Fibroblast of skin of scalp (primary cell): ENCODE measurements at regions not wholly inside any gene's neighbourhood (a gene's known extent, or its start where the extent isn't known, plus 50 kb on each side); places are given as distances from the start of the nearest gene placed in this dataset.
"Not testable (repeated sequence)": the region's sequence is repeated elsewhere in the genome, so short reads cannot be mapped to it uniquely, and the experiment has no call there.

ENCODE experiments used
- DNase-seq: peaks from one replicate; pipeline ENCODE4 v3.0.0-alpha.2; 2013

- DNase-seq: no peak
Measured at GRCh38 chr3:64792445-64792844, 104.6 kb upstream of the ADAMTS9 start.

GRCh38 chr3:64789111-64789510 is 101.3 kb upstream of the ADAMTS9 start:
- DNase-seq: no peak

GRCh38 chr3:64783200-64783599 is 95.4 kb upstream of the ADAMTS9 start:
- DNase-seq: no peak

GRCh38 chr3:64780923-64781322 is 93.1 kb upstream of the ADAMTS9 start:
- DNase-seq: not testable (repeated sequence)

- DNase-seq: no peak
Measured at GRCh38 chr3:64773137-64773536, 85.3 kb upstream of the ADAMTS9 start.

- DNase-seq: peak; percentile 25
Measured at GRCh38 chr3:64766440-64766839, 78.6 kb upstream of the ADAMTS9 start.

GRCh38 chr3:64765947-64766346 is 78.1 kb upstream of the ADAMTS9 start:
- no peak for DNase-seq

- no peak for DNase-seq
Measured at GRCh38 chr3:64764386-64764929, 76.7 kb upstream of the ADAMTS9 start.

- DNase-seq: no peak
Measured at GRCh38 chr3:64763980-64764379, 76.2 kb upstream of the ADAMTS9 start.

- DNase-seq: no peak
Measured at GRCh38 chr3:64761729-64762128, 73.9 kb upstream of the ADAMTS9 start.

- DNase-seq: no peak
Measured at GRCh38 chr3:64760258-64760657, 72.5 kb upstream of the ADAMTS9 start.

GRCh38 chr3:64759811-64760210 is 72.0 kb upstream of the ADAMTS9 start:
- DNase-seq: no peak

- no peak for DNase-seq
Measured at GRCh38 chr3:64756398-64756986, 68.7 kb upstream of the ADAMTS9 start.

- DNase-seq: no peak
Measured at GRCh38 chr3:64748244-64748904, 60.6 kb upstream of the ADAMTS9 start.

GRCh38 chr3:64747679-64748078 is 59.9 kb upstream of the ADAMTS9 start:
- DNase-seq: no peak

- DNase-seq: no peak
Measured at GRCh38 chr3:64743887-64744243, 56.1 kb upstream of the ADAMTS9 start.

- no peak for DNase-seq
Measured at GRCh38 chr3:64743156-64743886, 55.5 kb upstream of the ADAMTS9 start.

- peak; percentile 21 for DNase-seq
Measured at GRCh38 chr3:64741341-64741740, 53.5 kb upstream of the ADAMTS9 start.

GRCh38 chr3:64739971-64740631 is 52.3 kb upstream of the ADAMTS9 start:
- DNase-seq: peak; percentile 51
